ENCODE measurements at regions not wholly inside any gene's neighbourhood (a gene's known extent, or its start where the extent isn't known, plus 50 kb on each side); places are given as distances from the start of the nearest gene placed in this dataset.

- DNase-seq (ENCODE audit: low spot score) (no peak), ATAC-seq (ENCODE audit: insufficient number of reproducible peaks, low FRiP score, low read depth) (no peak)
- no peak for TF ChIP-seq CTCF (IDR thresholded peaks at IDR 0.05)
- no peaks in the 10 kb centered on the region for H3K27me3 ChIP-seq (replicated peaks; ENCODE audit: insufficient read depth)
- H3K36me3 ChIP-seq, result no peaks in the 10 kb centered on the region
- no peak overlapping the region for H3K4me3 ChIP-seq
- H3K9me3 ChIP-seq, result no peaks in the 10 kb centered on the region
- H3K27ac ChIP-seq, result no peak overlapping the region
- H3K4me1 ChIP-seq (ENCODE audit: control insufficient read depth in 1 of 2, low read depth in 2 of 2), result no peaks in the 10 kb centered on the region
Measured at GRCh38 chr3:168839653-168840052, 743.9 kb upstream of the GOLIM4 start.

- Histone ChIP-seq H3K27ac (no peak overlapping the region), H3K36me3 (no peaks in the 10 kb centered on the region), H3K4me3 (no peak overlapping the region), H3K27me3 (replicated peaks; ENCODE audit: insufficient read depth) (no peaks in the 10 kb centered on the region), H3K9me3 (no peaks in the 10 kb centered on the region), H3K4me1 (ENCODE audit: control insufficient read depth in 1 of 2, low read depth in 2 of 2) (no peaks in the 10 kb centered on the region)
- ATAC-seq (ENCODE audit: insufficient number of reproducible peaks, low FRiP score, low read depth), result no peak
- no peak for DNase-seq (ENCODE audit: low spot score)
- no peak for TF ChIP-seq CTCF (IDR thresholded peaks at IDR 0.05)
Measured at GRCh38 chr3:168834558-168834957, 738.8 kb upstream of the GOLIM4 start.

DNA sequence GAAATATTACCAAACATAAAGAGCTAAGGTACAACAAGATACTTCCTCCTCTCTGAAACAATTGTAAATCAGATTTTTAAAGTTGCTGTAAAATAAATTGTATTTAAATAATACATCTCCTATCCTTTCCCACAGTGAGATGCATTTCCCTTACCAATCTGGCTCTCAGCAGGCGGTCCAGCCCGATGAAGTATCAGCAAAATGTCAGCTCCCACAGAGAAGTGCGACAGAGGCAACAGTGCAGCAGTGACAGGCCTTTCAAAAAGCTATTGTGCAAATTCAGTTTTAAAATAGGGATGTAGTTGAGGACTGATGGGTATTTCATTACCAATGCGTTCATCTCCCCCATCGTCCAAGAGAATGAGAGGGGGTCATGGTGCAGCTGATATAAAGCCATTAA lies 733.2 kb upstream of the GOLIM4 start:
- Histone ChIP-seq H3K27ac (no peak overlapping the region), H3K4me1 (ENCODE audit: control insufficient read depth in 1 of 2, low read depth in 2 of 2) (no peaks in the 10 kb centered on the region), H3K4me3 (no peak overlapping the region), H3K9me3 (no peaks in the 10 kb centered on the region), H3K27me3 (replicated peaks; ENCODE audit: insufficient read depth) (no peaks in the 10 kb centered on the region), H3K36me3 (no peaks in the 10 kb centered on the region)
- DNase-seq (ENCODE audit: low spot score) (no peak), ATAC-seq (ENCODE audit: insufficient number of reproducible peaks, low FRiP score, low read depth) (no peak)
- TF ChIP-seq CTCF (IDR thresholded peaks at IDR 0.05), result no peak

- Histone ChIP-seq H3K4me3 (no peak overlapping the region), H3K4me1 (ENCODE audit: control insufficient read depth in 1 of 2, low read depth in 2 of 2) (no peaks in the 10 kb centered on the region), H3K27ac (no peak overlapping the region), H3K36me3 (no peaks in the 10 kb centered on the region), H3K9me3 (no peaks in the 10 kb centered on the region), H3K27me3 (replicated peaks; ENCODE audit: insufficient read depth) (no peaks in the 10 kb centered on the region)
- no peak for DNase-seq (ENCODE audit: low spot score)
- no peak for ATAC-seq (ENCODE audit: insufficient number of reproducible peaks, low FRiP score, low read depth)
- no peak for TF ChIP-seq CTCF (IDR thresholded peaks at IDR 0.05)
Measured at GRCh38 chr3:168828536-168828935, 732.8 kb upstream of the GOLIM4 start.

GRCh38 chr3:168828014-168828413 lies 732.3 kb upstream of the GOLIM4 start:
- Histone ChIP-seq H3K27me3 (replicated peaks; ENCODE audit: insufficient read depth) (no peaks in the 10 kb centered on the region), H3K4me1 (ENCODE audit: control insufficient read depth in 1 of 2, low read depth in 2 of 2) (no peaks in the 10 kb centered on the region), H3K27ac (no peak overlapping the region), H3K9me3 (no peaks in the 10 kb centered on the region), H3K36me3 (no peaks in the 10 kb centered on the region), H3K4me3 (no peak overlapping the region)
- no peak for TF ChIP-seq CTCF (IDR thresholded peaks at IDR 0.05)
- no peak for ATAC-seq (ENCODE audit: insufficient number of reproducible peaks, low FRiP score, low read depth)
- no peak for DNase-seq (ENCODE audit: low spot score)
